Right ventricle myocardium superior (tissue), 1 donor: ENCODE measurements at regions not wholly inside any gene's neighbourhood (a gene's known extent, or its start where the extent isn't known, plus 50 kb on each side); places are given as distances from the start of the nearest gene placed in this dataset.

Experiments
- ATAC-seq: fragments of 200-7000 bp; cut with Tn5 transposase; one replicate; pipeline ENCODE4 v1.9.1; 2020; ENCODE audit warnings: mild to moderate bottlenecking; ENCODE audit not compliant: poor library complexity
- DNase-seq: peaks from one replicate; pipeline ENCODE4 v3.0.0-alpha.2; 2020
- intact Hi-C: fragments of 100-400 bp; cut with DNase I; formaldehyde crosslinking; loops from one replicate; pipeline ENCODE4 v1.11.2; 2022
- donor health status: DM: no; HTN: yes; CAD: no; lungs with severe emphysema.

GRCh38 chr15:55035749-55036148, 161.0 kb downstream of the RSL24D1 start:
- intact Hi-C loops, result no loop called here
- no peak for ATAC-seq
- no peak for DNase-seq

DNA sequence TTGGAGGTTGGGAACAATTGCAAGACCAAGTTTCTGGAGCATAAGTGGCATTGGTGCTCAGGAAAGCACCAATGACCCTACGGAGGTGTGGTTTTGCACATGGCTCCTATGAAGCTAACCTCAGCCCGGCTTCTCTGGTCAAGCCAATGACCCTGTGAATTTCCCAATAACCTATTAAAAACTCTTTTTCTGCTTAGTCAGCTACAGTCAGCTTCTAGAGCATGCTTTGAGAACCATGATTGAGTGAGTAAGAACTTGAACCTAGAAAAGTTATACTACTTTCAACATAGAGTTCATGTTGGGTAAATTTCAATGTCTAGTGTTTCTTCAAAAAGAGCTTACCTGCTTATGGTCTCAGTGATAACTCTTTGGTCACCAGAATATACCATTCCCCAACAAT, 163.2 kb downstream of the RSL24D1 start:
- ATAC-seq (no peak), DNase-seq (no peak)
- intact Hi-C loops, result no loop called here

DNA sequence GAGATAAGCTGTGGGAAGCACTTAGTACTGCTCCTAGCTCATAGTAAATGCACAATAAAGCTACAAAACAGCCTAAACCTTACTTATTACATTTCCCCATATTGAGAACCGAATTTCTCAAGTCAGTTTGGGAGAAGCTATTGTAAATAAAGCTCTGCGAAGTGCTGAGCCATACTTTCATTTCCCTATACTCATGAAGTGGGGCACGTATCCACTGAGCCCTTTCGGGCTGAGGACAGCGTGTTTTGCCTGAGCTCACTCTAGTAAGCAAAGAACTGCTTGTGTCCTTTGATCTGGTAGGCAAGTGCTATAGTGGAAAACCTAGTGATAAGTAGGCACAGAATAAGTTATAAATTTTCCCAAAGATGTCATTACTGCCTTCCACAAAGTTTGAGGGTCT, 165.0 kb downstream of the RSL24D1 start:
- no peak for DNase-seq
- intact Hi-C loops, result no loop called here
- ATAC-seq, result peak; percentile 36

DNA sequence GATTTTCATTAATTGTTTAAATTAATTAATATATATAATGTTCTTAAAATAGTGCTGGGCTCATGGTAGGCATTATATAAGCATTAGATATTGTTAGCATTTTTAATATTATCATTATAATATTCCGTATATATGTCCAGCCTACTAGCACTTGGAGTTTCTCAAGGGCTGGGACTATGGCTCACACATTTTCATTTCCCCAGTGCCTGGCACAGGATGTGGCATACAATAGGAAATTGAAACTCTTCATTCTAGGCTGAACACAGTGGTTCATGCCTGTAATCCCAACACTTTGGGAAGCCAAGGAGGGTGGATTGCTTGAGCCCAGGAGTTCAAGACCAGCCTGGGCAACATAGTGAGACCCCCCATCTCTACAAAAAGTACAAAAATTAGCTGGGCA, 170.4 kb downstream of the RSL24D1 start:
- intact Hi-C loops, result no loop called here
- no peak for DNase-seq
- ATAC-seq, result no peak

- intact Hi-C loops, result no loop called here
Measured at GRCh38 chr15:55017635-55018034, 179.1 kb downstream of the RSL24D1 start.

GRCh38 chr15:55016225-55016624, 180.5 kb downstream of the RSL24D1 start:
- no peak for DNase-seq
- ATAC-seq, result no peak
- intact Hi-C loops, result no loop called here

More at GRCh38 chr15:55017635-55018034, 179.1 kb downstream of the RSL24D1 start:
- ATAC-seq (no peak), DNase-seq (no peak)

GRCh38 chr15:55015093-55015445, 181.7 kb downstream of the RSL24D1 start:
- ATAC-seq (no peak), DNase-seq (no peak)
- intact Hi-C loops, result no loop called here

- intact Hi-C loops, result no loop called here
Measured at GRCh38 chr15:55014391-55015092, 182.2 kb downstream of the RSL24D1 start.

GRCh38 chr15:55008421-55008820, 188.3 kb downstream of the RSL24D1 start:
- ATAC-seq, result no peak
- intact Hi-C loops, result no loop called here
- no peak for DNase-seq

More at GRCh38 chr15:55014391-55015092, 182.2 kb downstream of the RSL24D1 start:
- ATAC-seq, result no peak
- DNase-seq, result no peak

- DNase-seq, result no peak
- intact Hi-C loops, result no loop called here
- peak; percentile 45 for ATAC-seq
Measured at GRCh38 chr15:55007561-55007960, 189.2 kb downstream of the RSL24D1 start.

DNA sequence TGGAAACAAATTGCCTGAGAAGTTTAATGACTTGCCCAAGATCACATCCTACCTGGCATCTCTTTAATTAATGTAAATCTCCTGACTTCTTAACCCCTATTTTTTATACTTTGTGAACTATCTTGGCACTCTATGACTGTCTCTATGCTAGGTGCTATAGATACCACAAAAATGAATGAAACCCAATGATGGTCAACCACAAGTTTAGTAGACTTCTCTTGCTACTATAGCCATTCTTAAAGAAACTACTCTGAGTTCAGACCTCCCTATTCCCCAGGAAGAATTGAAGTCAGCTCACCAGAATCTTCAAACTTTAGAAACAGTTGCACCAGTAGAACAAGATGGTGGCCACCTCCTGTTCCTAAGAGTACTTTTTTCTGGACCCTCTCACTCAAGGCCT, 191.1 kb downstream of the RSL24D1 start:
- intact Hi-C loops, result no loop called here
- DNase-seq, result no peak
- no peak for ATAC-seq

GRCh38 chr15:55003965-55004873, 192.5 kb downstream of the RSL24D1 start:
- ATAC-seq (peak; percentile 87), DNase-seq (no peak)
- intact Hi-C loops, result no loop called here

DNA sequence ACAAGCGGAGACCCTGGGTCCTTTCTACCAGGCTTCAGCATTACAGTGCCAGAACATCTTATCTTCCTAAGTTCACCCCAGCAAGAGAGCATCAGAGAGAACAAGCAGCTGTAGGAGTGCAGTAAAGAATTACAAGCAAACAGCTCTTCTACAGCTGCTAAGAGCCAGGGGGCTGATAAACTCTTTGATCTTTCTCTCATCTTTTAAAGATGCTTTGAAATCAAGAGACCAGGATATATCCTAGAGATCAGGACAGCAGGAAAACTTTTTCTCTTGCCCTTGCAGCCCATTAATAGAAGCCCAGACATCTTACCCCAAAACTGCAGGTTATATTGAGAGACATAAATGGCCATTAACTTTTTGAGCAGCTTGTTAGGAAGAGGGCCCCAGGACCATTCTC, 198.1 kb downstream of the RSL24D1 start:
- DNase-seq (no peak), ATAC-seq (no peak)
- intact Hi-C loops, result no loop called here

DNA sequence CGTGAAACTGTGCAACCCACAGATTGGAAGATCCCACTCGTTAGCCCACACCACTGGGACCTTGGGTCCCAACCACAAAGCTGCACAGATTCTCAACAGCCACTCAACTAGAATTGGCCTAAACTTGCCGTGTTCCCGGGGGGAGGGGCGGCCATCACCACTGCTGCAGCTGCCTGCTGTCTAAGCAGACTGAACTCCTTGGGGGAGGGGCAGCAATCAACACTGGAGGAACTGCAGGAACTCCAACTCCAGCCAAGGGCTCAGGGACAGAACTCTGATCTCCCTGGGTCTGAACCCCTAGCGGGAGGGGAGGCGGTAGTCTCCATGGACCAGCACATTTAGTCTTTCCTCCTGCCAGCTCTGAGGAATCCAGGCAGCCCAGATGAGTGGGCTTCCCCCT, 205.9 kb downstream of the RSL24D1 start:
- DNase-seq (no peak), ATAC-seq (no peak)
- intact Hi-C loops, result no loop called here

- DNase-seq (no peak), ATAC-seq (no peak)
- intact Hi-C loops, result no loop called here
Measured at GRCh38 chr15:54987881-54988280, 208.9 kb downstream of the RSL24D1 start.

GRCh38 chr15:54979964-54980363, 216.8 kb downstream of the RSL24D1 start:
- intact Hi-C loops, result no loop called here
- DNase-seq (no peak), ATAC-seq (no peak)

- intact Hi-C loops, result no loop called here
- no peak for ATAC-seq
- no peak for DNase-seq
Measured at GRCh38 chr15:54962637-54963036, 234.1 kb downstream of the RSL24D1 start.

GRCh38 chr15:54960266-54960665, 236.5 kb downstream of the RSL24D1 start:
- ATAC-seq (no peak), DNase-seq (no peak)
- intact Hi-C loops, result no loop called here

DNA sequence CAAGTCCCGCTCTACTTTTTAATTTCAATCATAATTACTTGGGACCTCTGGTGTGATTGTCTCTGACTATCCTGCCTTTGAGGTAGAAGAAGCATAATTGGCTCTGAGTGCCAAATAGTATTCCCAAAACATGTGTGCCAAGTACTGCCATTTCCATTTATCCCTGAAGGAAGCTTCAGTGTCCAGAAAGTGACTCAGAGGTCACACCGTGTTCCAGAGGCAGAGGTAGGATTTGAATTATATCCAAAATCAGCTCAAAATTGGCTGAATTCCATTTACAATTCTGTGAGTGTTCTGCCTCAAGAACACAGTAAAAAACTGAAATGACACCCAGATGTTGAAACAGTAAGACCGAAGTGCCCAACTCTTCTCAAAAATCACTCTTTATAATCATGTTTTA, 255.3 kb downstream of the RSL24D1 start:
- no peak for DNase-seq
- ATAC-seq, result no peak
- intact Hi-C loops, result no loop called here

GRCh38 chr15:54917312-54917711, 279.4 kb downstream of the RSL24D1 start:
- intact Hi-C loops, result no loop called here
- ATAC-seq (no peak), DNase-seq (no peak)
